MM.1S (cell line): ENCODE measurements at regions not wholly inside any gene's neighbourhood (a gene's known extent, or its start where the extent isn't known, plus 50 kb on each side); places are given as distances from the start of the nearest gene placed in this dataset.

Experiments used
- CTCF ChIP-seq: fragments of 300-600 bp; sonication (generic); IDR thresholded peaks from 2 replicates; pipeline ENCODE4 v1.5.1; 2016; ENCODE audit warnings: antibody characterized with exemption, low read length, mixed read lengths
- EZH2 ChIP-seq: fragments of 300-600 bp; sonication (generic); optimal IDR thresholded peaks from 2 replicates; pipeline ENCODE3; 2017; ENCODE audit warnings: low read depth, mild to moderate bottlenecking, antibody characterized with exemption, low read length, mixed read lengths

GRCh38 chr3:4140921-4141320 lies 162.2 kb upstream of the SETMAR start:
- TF ChIP-seq CTCF (no peak), EZH2 (no peak)
